DOHH2 (cell line): ENCODE measurements at regions not wholly inside any gene's neighbourhood (a gene's known extent, or its start where the extent isn't known, plus 50 kb on each side); places are given as distances from the start of the nearest gene placed in this dataset.

Experiments
- H3F3A ChIP-seq: fragments of 200-600 bp; sonication (generic), shearing (Covaris generic); 2 replicates; pipeline ENCODE4 v1.6.0; 2016; ENCODE audit warnings: antibody characterized with exemption, mild to moderate bottlenecking; ENCODE audit not compliant: control insufficient read depth, insufficient read depth
- H3K27ac ChIP-seq: fragments of 200-600 bp; sonication (generic); 2 replicates; pipeline ENCODE4 v1.5.1; 2014; ENCODE audit warnings: low read depth, mild to moderate bottlenecking, low read length, moderate library complexity
- H3K27me3 ChIP-seq: fragments of 200-600 bp; sonication (generic); 2 replicates; pipeline ENCODE4 v1.6.1; 2014; ENCODE audit warnings: mild to moderate bottlenecking, low read length, mixed read lengths; ENCODE audit not compliant: control insufficient read depth
- H3K36me3 ChIP-seq: fragments of 200-600 bp; sonication (generic); 2 replicates; pipeline ENCODE4 v1.6.1; 2014; ENCODE audit warnings: mild to moderate bottlenecking, low read length, moderate library complexity, mixed read lengths; ENCODE audit not compliant: control insufficient read depth
- H3K4me1 ChIP-seq: fragments of 200-600 bp; sonication (generic); 2 replicates; pipeline ENCODE4 v1.6.1; 2014; ENCODE audit warnings: mild to moderate bottlenecking, low read length, mixed read lengths; ENCODE audit not compliant: control insufficient read depth
- H3K4me2 ChIP-seq: fragments of 200-600 bp; sonication (generic); 2 replicates; pipeline ENCODE4 v1.6.0; 2014; ENCODE audit warnings: mild to moderate bottlenecking, low read length, moderate library complexity
- H3K4me3 ChIP-seq: fragments of 200-600 bp; sonication (generic); 2 replicates; pipeline ENCODE4 v1.5.1; 2014; ENCODE audit warnings: mild to moderate bottlenecking, low read length, mixed read lengths
- H3K79me2 ChIP-seq: fragments of 200-600 bp; sonication (generic); 2 replicates; pipeline ENCODE4 v1.6.1; 2014; ENCODE audit warnings: mild to moderate bottlenecking, low read length, mixed read lengths; ENCODE audit not compliant: control insufficient read depth
- H3K9me2 ChIP-seq: fragments of 200-600 bp; sonication (generic); replicated peaks from 2 replicates; pipeline ENCODE4 v1.6.1; 2014; ENCODE audit warnings: mild to moderate bottlenecking, low read length, mixed read lengths; ENCODE audit not compliant: control insufficient read depth
- H3K9me3 ChIP-seq: fragments of 200-600 bp; sonication (generic); 2 replicates; pipeline ENCODE4 v1.6.1; 2014; ENCODE audit warnings: antibody characterized with exemption, low read length, mixed read lengths; ENCODE audit not compliant: control insufficient read depth, insufficient read depth
- H4K20me1 ChIP-seq: fragments of 200-600 bp; sonication (generic); 2 replicates; pipeline ENCODE4 v1.6.0; 2014; ENCODE audit warnings: low read depth, mild to moderate bottlenecking, antibody characterized with exemption, low read length, moderate library complexity; ENCODE audit not compliant: control insufficient read depth, insufficient read depth
- CTCF ChIP-seq: fragments of 200-600 bp; sonication (generic); IDR thresholded peaks from one replicate; pipeline ENCODE4 v1.5.1; 2014; ENCODE audit warnings: antibody characterized with exemption, mild to moderate bottlenecking, low read depth, low read length; ENCODE audit not compliant: poor library complexity, severe bottlenecking
- EZH2phosphoT487 ChIP-seq: fragments of 200-600 bp; sonication (generic); IDR thresholded peaks from 2 replicates; pipeline ENCODE4 v1.6.1; 2017; ENCODE audit warnings: borderline replicate concordance, mild to moderate bottlenecking, antibody characterized with exemption, low read length, moderate library complexity, mixed read lengths

- no peak overlapping the region for H3K4me2 ChIP-seq
- H3K27me3 ChIP-seq, result no peaks in the 10 kb centered on the region
- no peaks in the 10 kb centered on the region for H3F3A ChIP-seq
- H3K79me2 ChIP-seq, result no peaks in the 10 kb centered on the region
- no peaks in the 10 kb centered on the region for H3K9me2 ChIP-seq
- H3K4me1 ChIP-seq, result no peaks in the 10 kb centered on the region
- no peak overlapping the region for H3K4me3 ChIP-seq
- H3K36me3 ChIP-seq, result no peaks in the 10 kb centered on the region
- no peak for TF ChIP-seq EZH2phosphoT487
- no peaks in the 10 kb centered on the region for H3K9me3 ChIP-seq
- no peaks in the 10 kb centered on the region for H4K20me1 ChIP-seq
- H3K27ac ChIP-seq, result no peak overlapping the region
These were observed 132.8 kb upstream of the ZPLD1 start for GRCh38 chr3:102302020-102302419.

- no peak overlapping the region for H3K4me3 ChIP-seq
These were observed 130.3 kb upstream of the ZPLD1 start for GRCh38 chr3:102304550-102304949.

GRCh38 chr3:102307442-102307841, 127.4 kb upstream of the ZPLD1 start:
- H3K4me2 ChIP-seq, result no peak overlapping the region
- H3K79me2 ChIP-seq, result no peaks in the 10 kb centered on the region
- no peak overlapping the region for H3K27ac ChIP-seq
- TF ChIP-seq EZH2phosphoT487, result no peak
- TF ChIP-seq CTCF, result no peak
- no peaks in the 10 kb centered on the region for H3K27me3 ChIP-seq
- H3K9me3 ChIP-seq, result no peaks in the 10 kb centered on the region
- no peaks in the 10 kb centered on the region for H3K4me1 ChIP-seq
- no peaks in the 10 kb centered on the region for H3K36me3 ChIP-seq
- no peak overlapping the region for H3K4me3 ChIP-seq
- H4K20me1 ChIP-seq, result no peaks in the 10 kb centered on the region
- no peaks in the 10 kb centered on the region for H3K9me2 ChIP-seq
- no peaks in the 10 kb centered on the region for H3F3A ChIP-seq

More at GRCh38 chr3:102304550-102304949, 130.3 kb upstream of the ZPLD1 start:
- H3K4me1 ChIP-seq, result no peaks in the 10 kb centered on the region
- H3K9me2 ChIP-seq, result no peaks in the 10 kb centered on the region
- H3K27ac ChIP-seq, result no peak overlapping the region
- no peaks in the 10 kb centered on the region for H3K36me3 ChIP-seq
- no peaks in the 10 kb centered on the region for H4K20me1 ChIP-seq
- H3K4me2 ChIP-seq, result no peak overlapping the region
- H3F3A ChIP-seq, result no peaks in the 10 kb centered on the region
- H3K79me2 ChIP-seq, result no peaks in the 10 kb centered on the region
- H3K9me3 ChIP-seq, result no peaks in the 10 kb centered on the region
- H3K27me3 ChIP-seq, result no peaks in the 10 kb centered on the region
- TF ChIP-seq CTCF (no peak), EZH2phosphoT487 (no peak)

- no peak overlapping the region for H3K27ac ChIP-seq
- no peaks in the 10 kb centered on the region for H3K27me3 ChIP-seq
- no peak overlapping the region for H3K4me3 ChIP-seq
- H4K20me1 ChIP-seq, result no peaks in the 10 kb centered on the region
- no peaks in the 10 kb centered on the region for H3K9me2 ChIP-seq
- no peaks in the 10 kb centered on the region for H3K36me3 ChIP-seq
- no peaks in the 10 kb centered on the region for H3K79me2 ChIP-seq
- H3F3A ChIP-seq, result no peaks in the 10 kb centered on the region
- TF ChIP-seq EZH2phosphoT487 (no peak), CTCF (no peak)
- no peak overlapping the region for H3K4me2 ChIP-seq
- H3K9me3 ChIP-seq, result no peaks in the 10 kb centered on the region
- no peaks in the 10 kb centered on the region for H3K4me1 ChIP-seq
These were observed 105.7 kb upstream of the ZPLD1 start for GRCh38 chr3:102329066-102329465.
